IPS-20b (cell line): ENCODE measurements at regions not wholly inside any gene's neighbourhood (a gene's known extent, or its start where the extent isn't known, plus 50 kb on each side); places are given as distances from the start of the nearest gene placed in this dataset.

ENCODE experiments used
- H3K27ac ChIP-seq: one replicate; pipeline ENCODE4 v1.5.1; 2013; ENCODE audit warnings: low read length
- H3K27me3 ChIP-seq: 2 replicates; pipeline ENCODE4 v1.6.1; 2013; ENCODE audit warnings: mild to moderate bottlenecking, low read length, inconsistent platforms; ENCODE audit not compliant: insufficient read depth
- H3K36me3 ChIP-seq: 2 replicates; pipeline ENCODE4 v1.6.1; 2013; ENCODE audit warnings: low read depth, mild to moderate bottlenecking, inconsistent platforms, low read length, moderate library complexity; ENCODE audit not compliant: insufficient read depth
- H3K4me1 ChIP-seq: 2 replicates; pipeline ENCODE4 v1.6.1; 2013; ENCODE audit warnings: mild to moderate bottlenecking, control low read depth, inconsistent platforms, low read length, moderate library complexity; ENCODE audit not compliant: insufficient read depth
- H3K4me3 ChIP-seq: 2 replicates; pipeline ENCODE4 v1.5.1; 2013; ENCODE audit warnings: mild to moderate bottlenecking, low read length, inconsistent platforms
- H3K9ac ChIP-seq: 2 replicates; pipeline ENCODE4 v1.6.1; 2013; ENCODE audit warnings: low read depth, mild to moderate bottlenecking, inconsistent platforms, low read length, moderate library complexity
- H3K9me3 ChIP-seq: 2 replicates; pipeline ENCODE4 v1.6.1; 2013; ENCODE audit warnings: mild to moderate bottlenecking, low read depth, low read length, inconsistent platforms; ENCODE audit not compliant: insufficient read depth

GRCh38 chr2:5083402-5083801, 608.8 kb upstream of the SOX11 start:
- Histone ChIP-seq H3K9me3 (no peaks in the 10 kb centered on the region), H3K4me3 (no peak overlapping the region), H3K27me3 (no peaks in the 10 kb centered on the region), H3K27ac (no peak overlapping the region), H3K9ac (no peak overlapping the region), H3K4me1 (no peaks in the 10 kb centered on the region), H3K36me3 (no peaks in the 10 kb centered on the region)

GRCh38 chr2:5089409-5089808, 602.8 kb upstream of the SOX11 start:
- H3K9ac ChIP-seq: no peak overlapping the region
- H3K4me3 ChIP-seq: no peak overlapping the region
- peaks cover 30% of the 10 kb centered on the region; the same call in 1 of the 2 replicates for H3K27me3 ChIP-seq
- H3K4me1 ChIP-seq: no peaks in the 10 kb centered on the region
- H3K9me3 ChIP-seq: no peaks in the 10 kb centered on the region
- H3K36me3 ChIP-seq: no peaks in the 10 kb centered on the region
- no peak overlapping the region for H3K27ac ChIP-seq

- Histone ChIP-seq H3K9ac (no peak overlapping the region), H3K9me3 (no peaks in the 10 kb centered on the region), H3K27ac (no peak overlapping the region), H3K4me3 (no peak overlapping the region), H3K36me3 (no peaks in the 10 kb centered on the region), H3K27me3 (peaks cover 30% of the 10 kb centered on the region; the same call in 1 of the 2 replicates), H3K4me1 (no peaks in the 10 kb centered on the region)
Measured at GRCh38 chr2:5093056-5093455, 599.1 kb upstream of the SOX11 start.

GRCh38 chr2:5093518-5093917, 598.7 kb upstream of the SOX11 start:
- Histone ChIP-seq H3K4me3 (no peak overlapping the region), H3K4me1 (no peaks in the 10 kb centered on the region), H3K27ac (no peak overlapping the region), H3K9ac (no peak overlapping the region), H3K9me3 (no peaks in the 10 kb centered on the region), H3K27me3 (peaks cover 30% of the 10 kb centered on the region; the same call in 1 of the 2 replicates), H3K36me3 (no peaks in the 10 kb centered on the region)

GRCh38 chr2:5094192-5094591, 598.0 kb upstream of the SOX11 start:
- H3K27ac ChIP-seq: no peak overlapping the region
- peaks cover 30% of the 10 kb centered on the region; the same call in 1 of the 2 replicates for H3K27me3 ChIP-seq
- H3K9ac ChIP-seq: no peak overlapping the region

GRCh38 chr2:5098286-5098685, 593.9 kb upstream of the SOX11 start:
- Histone ChIP-seq H3K9me3 (no peaks in the 10 kb centered on the region; the same call in 1 of the 2 replicates), H3K9ac (no peak overlapping the region)

More at GRCh38 chr2:5094192-5094591, 598.0 kb upstream of the SOX11 start:
- Histone ChIP-seq H3K9me3 (no peaks in the 10 kb centered on the region; the same call in 1 of the 2 replicates), H3K4me1 (no peaks in the 10 kb centered on the region), H3K4me3 (no peak overlapping the region), H3K36me3 (no peaks in the 10 kb centered on the region)

GRCh38 chr2:5102823-5103222, 589.4 kb upstream of the SOX11 start:
- peaks cover 10% of the 10 kb centered on the region for H3K9me3 ChIP-seq
- no peaks in the 10 kb centered on the region for H3K4me1 ChIP-seq
- H3K27me3 ChIP-seq: no peaks in the 10 kb centered on the region
- no peak overlapping the region for H3K4me3 ChIP-seq
- no peak overlapping the region for H3K9ac ChIP-seq
- H3K27ac ChIP-seq: no peak overlapping the region
- H3K36me3 ChIP-seq: no peaks in the 10 kb centered on the region

More at GRCh38 chr2:5098286-5098685, 593.9 kb upstream of the SOX11 start:
- no peaks in the 10 kb centered on the region for H3K36me3 ChIP-seq
- no peak overlapping the region for H3K4me3 ChIP-seq
- H3K27ac ChIP-seq: no peak overlapping the region
- no peaks in the 10 kb centered on the region for H3K27me3 ChIP-seq
- no peaks in the 10 kb centered on the region for H3K4me1 ChIP-seq

GRCh38 chr2:5111581-5111980, 580.6 kb upstream of the SOX11 start:
- no peak overlapping the region for H3K9ac ChIP-seq
- no peak overlapping the region for H3K4me3 ChIP-seq
- peaks cover 46% of the 10 kb centered on the region for H3K9me3 ChIP-seq
- no peaks in the 10 kb centered on the region; the same call in 1 of the 2 replicates for H3K36me3 ChIP-seq
- H3K27ac ChIP-seq: no peak overlapping the region
- H3K27me3 ChIP-seq: no peaks in the 10 kb centered on the region
- H3K4me1 ChIP-seq: no peaks in the 10 kb centered on the region

- no peak overlapping the region for H3K27ac ChIP-seq
- H3K9ac ChIP-seq: no peak overlapping the region
- H3K4me3 ChIP-seq: no peak overlapping the region
Measured at GRCh38 chr2:5119046-5119445, 573.1 kb upstream of the SOX11 start.

GRCh38 chr2:5121121-5121520, 571.1 kb upstream of the SOX11 start:
- Histone ChIP-seq H3K36me3 (no peaks in the 10 kb centered on the region), H3K4me1 (peaks cover 9% of the 10 kb centered on the region; the same call in 1 of the 2 replicates), H3K27ac (no peak overlapping the region), H3K9ac (no peak overlapping the region), H3K9me3 (no peaks in the 10 kb centered on the region), H3K27me3 (no peaks in the 10 kb centered on the region), H3K4me3 (no peak overlapping the region)

More at GRCh38 chr2:5119046-5119445, 573.1 kb upstream of the SOX11 start:
- H3K36me3 ChIP-seq: no peaks in the 10 kb centered on the region; the same call in 1 of the 2 replicates
- no peaks in the 10 kb centered on the region for H3K4me1 ChIP-seq
- H3K27me3 ChIP-seq: no peaks in the 10 kb centered on the region
- peaks cover 5% of the 10 kb centered on the region; the same call in 1 of the 2 replicates for H3K9me3 ChIP-seq

GRCh38 chr2:5121642-5122041, 570.5 kb upstream of the SOX11 start:
- H3K4me3 ChIP-seq: no peak overlapping the region

GRCh38 chr2:5123582-5124196, 568.5 kb upstream of the SOX11 start:
- no peaks in the 10 kb centered on the region for H3K36me3 ChIP-seq
- H3K9me3 ChIP-seq: no peaks in the 10 kb centered on the region
- H3K27ac ChIP-seq: no peak overlapping the region
- H3K4me3 ChIP-seq: no peak overlapping the region
- H3K9ac ChIP-seq: no peak overlapping the region
- peaks cover 10% of the 10 kb centered on the region; the same call in 1 of the 2 replicates for H3K4me1 ChIP-seq
- no peaks in the 10 kb centered on the region for H3K27me3 ChIP-seq

More at GRCh38 chr2:5121642-5122041, 570.5 kb upstream of the SOX11 start:
- Histone ChIP-seq H3K36me3 (no peaks in the 10 kb centered on the region), H3K9ac (no peak overlapping the region), H3K4me1 (peaks cover 10% of the 10 kb centered on the region; the same call in 1 of the 2 replicates), H3K27ac (no peak overlapping the region), H3K27me3 (no peaks in the 10 kb centered on the region), H3K9me3 (no peaks in the 10 kb centered on the region)
